ENCODE measurements at regions not wholly inside any gene's neighbourhood (a gene's known extent, or its start where the extent isn't known, plus 50 kb on each side); places are given as distances from the start of the nearest gene placed in this dataset.

- no peak overlapping the region for H3K27ac ChIP-seq (ENCODE audit: low read length)
- DNase-seq: no peak
- H3K4me1 ChIP-seq (ENCODE audit: control insufficient read depth, insufficient read depth, low read length): peaks cover 3% of the 10 kb centered on the region
- H3K36me3 ChIP-seq (ENCODE audit: control insufficient read depth, insufficient read depth, low read length): no peaks in the 10 kb centered on the region
- no peaks in the 10 kb centered on the region for H3K27me3 ChIP-seq (ENCODE audit: control insufficient read depth, insufficient read depth, low read length)
- WGBS (ENCODE audit: insufficient coverage): 87% methylated on average over 5 of the region's 10 CpGs
- no peaks in the 10 kb centered on the region for H3K9me3 ChIP-seq (replicated peaks; ENCODE audit: control insufficient read depth, low read depth, low read length)
- no peak overlapping the region for H3K4me3 ChIP-seq (ENCODE audit: low read length)
Observed at GRCh38 chr16:52757746-52758472, 211.0 kb upstream of the TOX3 start.

- no peak for DNase-seq
- H3K4me1 ChIP-seq (ENCODE audit: control insufficient read depth, insufficient read depth, low read length): peaks cover 3% of the 10 kb centered on the region
- H3K27me3 ChIP-seq (ENCODE audit: control insufficient read depth, insufficient read depth, low read length): no peaks in the 10 kb centered on the region
- H3K9me3 ChIP-seq (replicated peaks; ENCODE audit: control insufficient read depth, low read depth, low read length): no peaks in the 10 kb centered on the region
- no peaks in the 10 kb centered on the region for H3K36me3 ChIP-seq (ENCODE audit: control insufficient read depth, insufficient read depth, low read length)
- no CpG with 5 or more reads among the region's 2 CpGs for WGBS (ENCODE audit: insufficient coverage)
- H3K27ac ChIP-seq (ENCODE audit: low read length): no peak overlapping the region
- H3K4me3 ChIP-seq (ENCODE audit: low read length): no peak overlapping the region
Observed at GRCh38 chr16:52756812-52757517, 210.0 kb upstream of the TOX3 start.

- Histone ChIP-seq H3K27me3 (ENCODE audit: control insufficient read depth, insufficient read depth, low read length) (no peaks in the 10 kb centered on the region), H3K4me1 (ENCODE audit: control insufficient read depth, insufficient read depth, low read length) (peaks cover 3% of the 10 kb centered on the region), H3K9me3 (replicated peaks; ENCODE audit: control insufficient read depth, low read depth, low read length) (no peaks in the 10 kb centered on the region), H3K36me3 (ENCODE audit: control insufficient read depth, insufficient read depth, low read length) (no peaks in the 10 kb centered on the region), H3K27ac (ENCODE audit: low read length) (no peak overlapping the region), H3K4me3 (ENCODE audit: low read length) (no peak overlapping the region)
- no peak for DNase-seq
- WGBS (ENCODE audit: insufficient coverage): 60% methylated on average over 1 of the region's 1 CpG
Observed at GRCh38 chr16:52755396-52755795, 208.5 kb upstream of the TOX3 start.

GRCh38 chr16:52751035-52751434 is 204.1 kb upstream of the TOX3 start:
- Histone ChIP-seq H3K27ac (ENCODE audit: low read length) (no peak overlapping the region), H3K9me3 (replicated peaks; ENCODE audit: control insufficient read depth, low read depth, low read length) (no peaks in the 10 kb centered on the region), H3K4me3 (ENCODE audit: low read length) (no peak overlapping the region), H3K4me1 (ENCODE audit: control insufficient read depth, insufficient read depth, low read length) (no peaks in the 10 kb centered on the region), H3K36me3 (ENCODE audit: control insufficient read depth, insufficient read depth, low read length) (no peaks in the 10 kb centered on the region), H3K27me3 (ENCODE audit: control insufficient read depth, insufficient read depth, low read length) (no peaks in the 10 kb centered on the region)
- DNase-seq: no peak

GRCh38 chr16:52748741-52749140 is 201.8 kb upstream of the TOX3 start:
- no peaks in the 10 kb centered on the region for H3K4me1 ChIP-seq (ENCODE audit: control insufficient read depth, insufficient read depth, low read length)
- DNase-seq: no peak
- no peaks in the 10 kb centered on the region for H3K9me3 ChIP-seq (replicated peaks; ENCODE audit: control insufficient read depth, low read depth, low read length)
- H3K36me3 ChIP-seq (ENCODE audit: control insufficient read depth, insufficient read depth, low read length): no peaks in the 10 kb centered on the region
- H3K27ac ChIP-seq (ENCODE audit: low read length): no peak overlapping the region
- no peaks in the 10 kb centered on the region for H3K27me3 ChIP-seq (ENCODE audit: control insufficient read depth, insufficient read depth, low read length)
- H3K4me3 ChIP-seq (ENCODE audit: low read length): no peak overlapping the region
- no CpG with 5 or more reads among the region's 4 CpGs for WGBS (ENCODE audit: insufficient coverage)

- no CpG with 5 or more reads among the region's 2 CpGs for WGBS (ENCODE audit: insufficient coverage)
- DNase-seq: no peak
- no peaks in the 10 kb centered on the region for H3K4me1 ChIP-seq (ENCODE audit: control insufficient read depth, insufficient read depth, low read length)
- no peaks in the 10 kb centered on the region for H3K36me3 ChIP-seq (ENCODE audit: control insufficient read depth, insufficient read depth, low read length)
- H3K27me3 ChIP-seq (ENCODE audit: control insufficient read depth, insufficient read depth, low read length): no peaks in the 10 kb centered on the region
- H3K27ac ChIP-seq (ENCODE audit: low read length): no peak overlapping the region
- no peaks in the 10 kb centered on the region for H3K9me3 ChIP-seq (replicated peaks; ENCODE audit: control insufficient read depth, low read depth, low read length)
- H3K4me3 ChIP-seq (ENCODE audit: low read length): no peak overlapping the region
Observed at GRCh38 chr16:52747088-52747595, 200.2 kb upstream of the TOX3 start.

- Histone ChIP-seq H3K4me1 (ENCODE audit: control insufficient read depth, insufficient read depth, low read length) (no peaks in the 10 kb centered on the region), H3K4me3 (ENCODE audit: low read length) (no peak overlapping the region), H3K27me3 (ENCODE audit: control insufficient read depth, insufficient read depth, low read length) (no peaks in the 10 kb centered on the region), H3K36me3 (ENCODE audit: control insufficient read depth, insufficient read depth, low read length) (no peaks in the 10 kb centered on the region), H3K27ac (ENCODE audit: low read length) (no peak overlapping the region), H3K9me3 (replicated peaks; ENCODE audit: control insufficient read depth, low read depth, low read length) (no peaks in the 10 kb centered on the region)
- no CpG with 5 or more reads among the region's 3 CpGs for WGBS (ENCODE audit: insufficient coverage)
- DNase-seq: no peak
Observed at GRCh38 chr16:52743707-52744106, 196.8 kb upstream of the TOX3 start.

- Histone ChIP-seq H3K27ac (ENCODE audit: low read length) (no peak overlapping the region), H3K36me3 (ENCODE audit: control insufficient read depth, insufficient read depth, low read length) (no peaks in the 10 kb centered on the region), H3K4me1 (ENCODE audit: control insufficient read depth, insufficient read depth, low read length) (no peaks in the 10 kb centered on the region), H3K27me3 (ENCODE audit: control insufficient read depth, insufficient read depth, low read length) (no peaks in the 10 kb centered on the region), H3K9me3 (replicated peaks; ENCODE audit: control insufficient read depth, low read depth, low read length) (no peaks in the 10 kb centered on the region), H3K4me3 (ENCODE audit: low read length) (no peak overlapping the region)
- no CpG with 5 or more reads among the region's 4 CpGs for whole genome bisulfite sequencing (ENCODE audit: insufficient coverage)
- no peak for DNase-seq
Observed at GRCh38 chr16:52742608-52743170, 195.7 kb upstream of the TOX3 start.

- Histone ChIP-seq H3K4me3 (ENCODE audit: low read length) (no peak overlapping the region), H3K27ac (ENCODE audit: low read length) (no peak overlapping the region), H3K36me3 (ENCODE audit: control insufficient read depth, insufficient read depth, low read length) (no peaks in the 10 kb centered on the region), H3K4me1 (ENCODE audit: control insufficient read depth, insufficient read depth, low read length) (no peaks in the 10 kb centered on the region), H3K9me3 (replicated peaks; ENCODE audit: control insufficient read depth, low read depth, low read length) (no peaks in the 10 kb centered on the region), H3K27me3 (ENCODE audit: control insufficient read depth, insufficient read depth, low read length) (no peaks in the 10 kb centered on the region)
- no peak for DNase-seq
- WGBS (ENCODE audit: insufficient coverage): 97% methylated on average over 4 of the region's 8 CpGs
Observed at GRCh38 chr16:52742052-52742451, 195.1 kb upstream of the TOX3 start.

GRCh38 chr16:52741351-52741750 is 194.4 kb upstream of the TOX3 start:
- Histone ChIP-seq H3K27me3 (ENCODE audit: control insufficient read depth, insufficient read depth, low read length) (no peaks in the 10 kb centered on the region), H3K4me1 (ENCODE audit: control insufficient read depth, insufficient read depth, low read length) (no peaks in the 10 kb centered on the region), H3K36me3 (ENCODE audit: control insufficient read depth, insufficient read depth, low read length) (no peaks in the 10 kb centered on the region), H3K27ac (ENCODE audit: low read length) (no peak overlapping the region), H3K9me3 (replicated peaks; ENCODE audit: control insufficient read depth, low read depth, low read length) (no peaks in the 10 kb centered on the region), H3K4me3 (ENCODE audit: low read length) (no peak overlapping the region)
- no peak for DNase-seq
- WGBS (ENCODE audit: insufficient coverage): 31% methylated on average over 5 of the region's 7 CpGs
